ENCODE measurements at regions not wholly inside any gene's neighbourhood (a gene's known extent, or its start where the extent isn't known, plus 50 kb on each side); places are given as distances from the start of the nearest gene placed in this dataset.
"Not testable (repeated sequence)": the region's sequence is repeated elsewhere in the genome, so short reads cannot be mapped to it uniquely, and the experiment has no call there.

GRCh38 chr11:35046681-35047080, 92.3 kb upstream of the CD44 start:
- DNase-seq = no peak

- no peak for DNase-seq
These were observed 91.8 kb upstream of the CD44 start for GRCh38 chr11:35047179-35047578.

- DNase-seq = no peak
These were observed 91.2 kb upstream of the CD44 start for GRCh38 chr11:35047769-35048168.

GRCh38 chr11:35048346-35048745, 90.6 kb upstream of the CD44 start:
- DNase-seq = not testable (repeated sequence)

- no peak for DNase-seq
These were observed 89.0 kb upstream of the CD44 start for GRCh38 chr11:35049859-35050531.

- no peak for DNase-seq
These were observed 88.4 kb upstream of the CD44 start for GRCh38 chr11:35050541-35050995.

GRCh38 chr11:35056391-35057093, 82.4 kb upstream of the CD44 start:
- no peak for DNase-seq

- DNase-seq = no peak
These were observed 80.9 kb upstream of the CD44 start for GRCh38 chr11:35057926-35058668.

- DNase-seq = no peak
These were observed 80.1 kb upstream of the CD44 start for GRCh38 chr11:35058669-35059434.

- DNase-seq = peak; percentile 32
These were observed 77.2 kb upstream of the CD44 start for GRCh38 chr11:35061516-35062440.

- no peak for DNase-seq
These were observed 75.5 kb upstream of the CD44 start for GRCh38 chr11:35063488-35063931.

- DNase-seq = no peak
These were observed 74.7 kb upstream of the CD44 start for GRCh38 chr11:35064114-35064800.

GRCh38 chr11:35065566-35065965, 73.4 kb upstream of the CD44 start:
- DNase-seq = no peak

- DNase-seq = no peak
These were observed 72.9 kb upstream of the CD44 start for GRCh38 chr11:35066030-35066429.

- no peak for DNase-seq
These were observed 72.1 kb upstream of the CD44 start for GRCh38 chr11:35066783-35067423.

GRCh38 chr11:35071722-35072121, 67.2 kb upstream of the CD44 start:
- DNase-seq = no peak

- no peak for DNase-seq
These were observed 65.1 kb upstream of the CD44 start for GRCh38 chr11:35073691-35074419.

- DNase-seq = no peak
These were observed 62.5 kb upstream of the CD44 start for GRCh38 chr11:35076201-35077100.
